Right lobe of liver (tissue), 6 donors: ENCODE measurements at regions not wholly inside any gene's neighbourhood (a gene's known extent, or its start where the extent isn't known, plus 50 kb on each side); places are given as distances from the start of the nearest gene placed in this dataset.

Experiments used
- ATAC-seq, 4 donors: fragments of 200-7000 bp; cut with Tn5 transposase; one replicate each; pipeline ENCODE4 v1.9.1; 2020; ENCODE audit warnings: mild to moderate bottlenecking in 4 of 4, moderate library complexity in 4 of 4
- DNase-seq, 3 donors: peaks; one replicate each; pipeline ENCODE4 v3.0.0-alpha.2; 2020
- H3K27ac ChIP-seq, 3 donors: fragments of 200-600 bp; one replicate each; pipeline ENCODE4 v1.8.0; 2022
- H3K27me3 ChIP-seq, 2 donors: fragments of 200-600 bp; one replicate each; pipeline ENCODE4 v1.8.0; 2022
- H3K36me3 ChIP-seq, 4 donors: fragments of 200-600 bp; sonication (generic) in 1 of 4; one replicate each; pipeline versions ENCODE4 v1.5.1 to v1.8.0; 2017 to 2022; ENCODE audit warnings: control low read depth in 1 of 4
- H3K4me1 ChIP-seq, 4 donors: fragments of 200-600 bp; sonication (generic) in 1 of 4; one replicate each; pipeline versions ENCODE4 v1.5.1 to v1.8.0; 2017 to 2022; ENCODE audit warnings: control low read depth in 1 of 4
- H3K4me3 ChIP-seq, 3 donors: fragments of 200-600 bp; one replicate each; pipeline ENCODE4 v1.8.0; 2022
- H3K9me3 ChIP-seq, 4 donors: fragments of 200-600 bp; sonication (generic) in 1 of 4; one replicate each; pipeline versions ENCODE4 v1.5.1 to v1.8.0; 2017 to 2022; ENCODE audit warnings: control low read depth in 1 of 4
- POLR2A ChIP-seq: fragments of 450-650 bp; IDR thresholded peaks from one replicate; pipeline ENCODE4 v1.6.1; 2017; ENCODE audit warnings: antibody characterized with exemption, mild to moderate bottlenecking
- WGBS: methylation state at CpG from one replicate; pipeline ENCODE4 v1.1.6; 2018; ENCODE audit warnings: low coverage, low lambda C conversion rate; ENCODE audit not compliant: insufficient coverage; ENCODE audit errors: missing lambda C conversion rate; 5-methylcytosine and 5-hydroxymethylcytosine counted together
- intact Hi-C, 2 donors: fragments of 100-400 bp; cut with DNase I; formaldehyde crosslinking; loops; one replicate each; pipeline versions ENCODE4 v1.11.2 to v1.14.1; 2022
- TF ChIP-seq, protein P1 (sequence below), 4 donors: fragments of 200-600 bp in 3 of 4; fragments of 450-650 bp in 1 of 4; IDR thresholded peaks; one replicate each; pipeline versions ENCODE4 v1.5.1 to v1.8.0; 2016 to 2022; ENCODE audit warnings: antibody characterized with exemption in 4 of 4, mild to moderate bottlenecking in 2 of 4
- donor health status: DM: no; HTN: yes; CAD: no.
- donor health status: DM: no; HTN: no; CAD: no.
- donor health status: DM: no; HTN: no; CAD: no.
- donor health status: DM: no; HTN: yes; CAD: no.
- donor health status: DM: no; HTN: yes; CAD: no.

DNA sequence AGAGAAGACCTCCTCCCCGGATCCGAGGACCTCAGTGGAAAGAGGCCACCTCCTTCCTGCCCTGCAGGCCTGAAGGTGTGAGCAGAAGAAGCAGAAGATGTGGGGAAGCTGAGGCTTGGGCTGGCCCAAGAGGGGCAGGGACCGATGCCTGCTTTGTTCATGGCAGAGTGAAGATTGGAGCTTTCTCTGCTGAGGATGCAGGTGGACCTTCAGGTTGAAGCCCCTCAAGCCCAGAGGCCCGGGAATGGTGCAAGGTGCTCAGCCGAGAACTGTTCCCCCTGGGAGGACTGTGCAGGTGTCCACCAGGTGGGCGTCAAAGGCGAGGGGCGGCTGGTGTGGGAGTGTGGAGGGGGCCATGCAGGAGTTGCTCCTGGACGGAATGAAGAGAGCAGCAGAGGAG lies 277.9 kb upstream of the IRX2 start:
- TF ChIP-seq, protein P1, sequence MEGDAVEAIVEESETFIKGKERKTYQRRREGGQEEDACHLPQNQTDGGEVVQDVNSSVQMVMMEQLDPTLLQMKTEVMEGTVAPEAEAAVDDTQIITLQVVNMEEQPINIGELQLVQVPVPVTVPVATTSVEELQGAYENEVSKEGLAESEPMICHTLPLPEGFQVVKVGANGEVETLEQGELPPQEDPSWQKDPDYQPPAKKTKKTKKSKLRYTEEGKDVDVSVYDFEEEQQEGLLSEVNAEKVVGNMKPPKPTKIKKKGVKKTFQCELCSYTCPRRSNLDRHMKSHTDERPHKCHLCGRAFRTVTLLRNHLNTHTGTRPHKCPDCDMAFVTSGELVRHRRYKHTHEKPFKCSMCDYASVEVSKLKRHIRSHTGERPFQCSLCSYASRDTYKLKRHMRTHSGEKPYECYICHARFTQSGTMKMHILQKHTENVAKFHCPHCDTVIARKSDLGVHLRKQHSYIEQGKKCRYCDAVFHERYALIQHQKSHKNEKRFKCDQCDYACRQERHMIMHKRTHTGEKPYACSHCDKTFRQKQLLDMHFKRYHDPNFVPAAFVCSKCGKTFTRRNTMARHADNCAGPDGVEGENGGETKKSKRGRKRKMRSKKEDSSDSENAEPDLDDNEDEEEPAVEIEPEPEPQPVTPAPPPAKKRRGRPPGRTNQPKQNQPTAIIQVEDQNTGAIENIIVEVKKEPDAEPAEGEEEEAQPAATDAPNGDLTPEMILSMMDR (IDR thresholded peaks at IDR 0.05): no peak
- no peak for TF ChIP-seq POLR2A
- Histone ChIP-seq H3K27ac (no peak overlapping the region), H3K36me3 (no peaks in the 10 kb centered on the region), H3K27me3 (no peaks in the 10 kb centered on the region), H3K4me3 (no peak overlapping the region), H3K4me1 (no peaks in the 10 kb centered on the region), H3K9me3 (no peaks in the 10 kb centered on the region)
- ATAC-seq: no peak
- intact Hi-C loops: no loop called here
- 66% methylated on average over 6 of the region's 9 CpGs for WGBS
- no peak for DNase-seq

DNA sequence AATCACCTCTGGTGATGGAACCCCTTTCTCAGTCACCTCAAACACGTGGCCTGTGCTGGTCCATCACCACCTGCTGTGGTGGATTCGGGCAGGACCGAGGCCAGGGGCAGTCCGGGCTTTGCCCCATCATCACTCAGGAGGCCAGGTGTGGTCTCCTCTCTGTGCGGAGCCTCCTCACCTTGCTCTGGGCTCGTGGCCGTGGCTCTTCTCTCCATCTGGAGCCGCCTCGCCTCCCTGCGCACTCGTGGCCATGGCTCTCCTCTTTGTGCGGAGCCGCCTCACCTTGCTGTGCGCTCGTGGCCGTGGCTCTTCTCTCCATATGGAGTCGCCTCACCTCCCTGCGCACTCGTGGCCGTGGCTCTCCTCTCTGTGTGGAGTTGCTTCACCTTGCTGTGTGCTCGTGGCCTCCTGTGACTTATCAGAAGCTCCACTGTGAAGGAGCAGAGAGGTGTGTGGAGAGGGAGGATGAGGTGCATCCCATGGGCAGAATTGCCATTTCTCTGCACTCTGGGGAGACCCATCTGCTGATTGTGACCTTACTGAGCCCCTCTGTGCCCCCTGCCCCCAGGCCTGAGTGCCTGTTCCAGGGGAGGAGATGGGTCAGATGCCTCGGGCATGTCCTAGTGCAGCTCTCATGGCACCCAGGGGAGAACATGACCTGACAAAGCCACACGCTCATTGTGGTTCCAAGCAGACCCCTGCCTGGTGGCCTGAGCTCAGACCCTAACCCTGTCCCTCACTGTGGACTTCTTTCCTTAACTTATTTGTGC lies 276.6 kb upstream of the IRX2 start:
- intact Hi-C loops: no loop called here
- H3K4me1 ChIP-seq: no peaks in the 10 kb centered on the region
- H3K27ac ChIP-seq: no peak overlapping the region
- TF ChIP-seq POLR2A: no peak
- DNase-seq (no peak), ATAC-seq (no peak)
- H3K4me3 ChIP-seq: no peak overlapping the region
- H3K27me3 ChIP-seq: no peaks in the 10 kb centered on the region
- no peaks in the 10 kb centered on the region for H3K36me3 ChIP-seq
- H3K9me3 ChIP-seq: no peaks in the 10 kb centered on the region
- 30% methylated on average over 2 of the region's 23 CpGs for WGBS

DNA sequence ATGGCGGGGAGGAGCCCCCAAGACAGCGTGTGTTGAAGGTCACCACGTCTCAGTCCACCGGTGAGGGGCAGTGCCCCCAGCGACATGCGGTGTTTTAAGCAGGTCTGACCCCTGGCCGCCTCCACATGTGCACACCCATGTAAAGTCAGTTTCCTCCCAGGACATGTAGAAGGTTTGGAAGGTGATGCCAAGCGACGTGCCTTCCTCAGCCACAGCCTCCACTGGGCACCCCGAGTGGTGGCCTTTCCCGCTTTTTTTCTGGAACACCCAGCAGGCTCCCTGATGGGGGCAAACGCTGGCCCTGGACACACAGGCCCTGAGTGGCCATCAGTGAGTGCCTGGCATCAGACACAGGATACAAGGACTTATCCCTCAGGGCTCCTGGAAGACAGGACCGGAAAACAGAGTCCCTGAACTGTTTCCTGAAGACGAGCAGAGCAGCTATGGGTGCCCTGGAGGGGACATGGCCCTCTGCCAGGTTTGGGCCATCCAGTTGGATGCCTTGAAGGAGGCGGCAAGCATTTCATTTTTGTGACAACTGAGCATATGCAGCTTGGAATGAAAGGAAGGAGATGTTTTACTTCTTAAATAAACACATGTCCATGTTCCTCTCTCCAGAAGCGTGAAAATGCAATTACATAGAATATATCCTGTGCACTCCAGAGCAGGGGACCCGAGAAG lies 275.8 kb upstream of the IRX2 start:
- 49% methylated on average over 6 of the region's 17 CpGs for WGBS
- no peaks in the 10 kb centered on the region for H3K27me3 ChIP-seq
- H3K9me3 ChIP-seq: no peaks in the 10 kb centered on the region
- ATAC-seq (no peak), DNase-seq (no peak)
- no peak overlapping the region for H3K27ac ChIP-seq
- H3K4me1 ChIP-seq: no peaks in the 10 kb centered on the region
- H3K4me3 ChIP-seq: no peak overlapping the region
- intact Hi-C loops: no loop called here
- TF ChIP-seq, protein P1 (IDR thresholded peaks at IDR 0.05): no peak
- TF ChIP-seq POLR2A: no peak
- H3K36me3 ChIP-seq: no peaks in the 10 kb centered on the region

DNA sequence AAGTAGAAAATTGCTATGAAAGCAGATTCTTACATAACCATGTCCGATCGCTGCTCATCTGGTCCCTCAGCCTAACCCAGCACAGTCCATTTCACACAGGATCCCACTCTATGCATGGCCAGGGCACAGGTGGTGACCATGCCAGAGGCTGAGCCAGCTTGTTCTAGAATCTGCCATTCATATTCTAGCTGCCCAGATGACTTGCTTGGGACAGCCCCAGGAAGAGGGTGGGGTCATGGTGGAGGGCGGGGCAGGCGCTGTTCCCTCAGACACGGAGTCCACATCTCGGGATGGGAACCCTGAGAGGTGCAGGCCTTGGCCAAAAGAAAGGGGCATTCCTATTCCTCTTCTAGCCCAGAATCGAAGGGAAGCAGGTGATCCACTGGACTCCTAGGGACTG lies 275.2 kb upstream of the IRX2 start:
- TF ChIP-seq POLR2A: no peak
- TF ChIP-seq, protein P1 (IDR thresholded peaks at IDR 0.05): no peak
- 64% methylated on average over 5 of the region's 7 CpGs for WGBS
- DNase-seq (no peak), ATAC-seq (no peak)
- H3K27ac ChIP-seq: no peak overlapping the region
- intact Hi-C loops: no loop called here
- H3K9me3 ChIP-seq: no peaks in the 10 kb centered on the region
- no peaks in the 10 kb centered on the region for H3K4me1 ChIP-seq
- no peaks in the 10 kb centered on the region for H3K36me3 ChIP-seq
- no peak overlapping the region for H3K4me3 ChIP-seq
- H3K27me3 ChIP-seq: no peaks in the 10 kb centered on the region

DNA sequence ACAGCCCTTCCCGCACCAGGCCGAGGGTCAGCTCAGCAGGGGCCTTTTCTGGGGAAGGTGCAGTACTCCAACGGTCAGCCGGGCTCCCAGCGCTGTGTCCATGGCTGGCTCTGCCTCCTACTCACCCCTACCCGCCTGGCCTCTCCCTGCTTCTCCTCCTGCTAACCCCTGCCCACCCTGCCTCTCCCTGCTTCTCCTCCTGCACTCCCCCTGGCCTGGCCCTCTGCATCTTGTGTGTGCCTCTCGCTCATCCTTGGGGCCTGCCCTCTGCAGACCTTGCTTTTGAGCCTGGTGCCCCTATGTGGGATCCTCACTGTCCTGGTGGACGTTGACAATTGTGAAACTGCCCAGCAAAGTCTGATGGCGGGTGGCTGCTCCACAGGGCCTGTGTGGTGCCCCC lies 274.6 kb upstream of the IRX2 start:
- WGBS: 56% methylated on average over 2 of the region's 9 CpGs
- DNase-seq: no peak
- Histone ChIP-seq H3K4me3 (no peak overlapping the region), H3K36me3 (no peaks in the 10 kb centered on the region), H3K27ac (no peak overlapping the region), H3K27me3 (no peaks in the 10 kb centered on the region), H3K4me1 (no peaks in the 10 kb centered on the region), H3K9me3 (no peaks in the 10 kb centered on the region)
- intact Hi-C loops: no loop called here
- TF ChIP-seq, protein P1 (IDR thresholded peaks at IDR 0.05): no peak
- TF ChIP-seq POLR2A: no peak
- no peak for ATAC-seq
